Right hindlimb (tissue), 1 donor: ENCODE measurements at regions not wholly inside any gene's neighbourhood (a gene's known extent, or its start where the extent isn't known, plus 50 kb on each side); places are given as distances from the start of the nearest gene placed in this dataset.
"Not testable (repeated sequence)": the region's sequence is repeated elsewhere in the genome, so short reads cannot be mapped to it uniquely, and the experiment has no call there.

Source experiments
- DNase-seq: peaks from one replicate; pipeline ENCODE4 v3.0.0-alpha.2; 2018

- DNase-seq = no peak
These were observed 553.1 kb upstream of the PPP2R3A start for GRCh38 chr3:135412475-135412874.

DNA sequence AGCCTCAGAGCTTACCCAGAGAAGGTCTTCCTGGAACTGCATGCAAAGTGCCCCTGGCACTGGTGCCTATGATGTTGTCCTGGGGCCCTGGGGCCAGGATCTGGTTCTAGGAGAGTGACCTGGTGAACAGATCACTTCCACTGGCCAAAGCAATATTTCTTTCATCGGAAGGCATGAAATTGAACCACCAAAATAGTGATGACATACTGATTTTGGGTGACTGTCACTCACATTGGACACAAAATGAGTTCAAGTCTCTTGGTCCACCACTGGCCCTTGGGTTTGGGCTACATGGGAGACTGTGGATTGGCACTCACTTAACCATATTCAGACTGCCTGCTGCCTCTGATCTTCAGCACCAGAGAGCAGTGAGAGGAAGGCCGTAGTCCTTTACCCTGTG lies 549.3 kb upstream of the PPP2R3A start:
- DNase-seq = no peak

DNA sequence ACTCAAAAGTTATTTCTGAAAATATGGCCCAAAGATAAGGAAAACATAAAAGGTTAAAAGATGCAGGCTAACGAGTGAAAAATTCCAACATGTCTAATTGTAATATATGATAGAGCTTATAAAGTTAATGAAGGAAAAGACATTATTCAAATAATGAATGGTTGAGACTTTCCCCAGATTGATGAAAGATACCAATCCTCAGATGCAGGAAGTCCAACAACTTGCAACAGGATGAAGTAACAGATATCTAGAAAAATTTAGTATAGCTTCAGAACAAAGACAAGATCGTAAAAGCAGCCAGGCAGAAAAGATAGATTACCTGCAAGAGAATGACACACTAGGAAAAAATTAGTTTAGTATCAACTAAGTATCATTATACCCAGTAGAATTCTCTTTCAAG lies 546.4 kb upstream of the PPP2R3A start:
- no peak for DNase-seq

DNA sequence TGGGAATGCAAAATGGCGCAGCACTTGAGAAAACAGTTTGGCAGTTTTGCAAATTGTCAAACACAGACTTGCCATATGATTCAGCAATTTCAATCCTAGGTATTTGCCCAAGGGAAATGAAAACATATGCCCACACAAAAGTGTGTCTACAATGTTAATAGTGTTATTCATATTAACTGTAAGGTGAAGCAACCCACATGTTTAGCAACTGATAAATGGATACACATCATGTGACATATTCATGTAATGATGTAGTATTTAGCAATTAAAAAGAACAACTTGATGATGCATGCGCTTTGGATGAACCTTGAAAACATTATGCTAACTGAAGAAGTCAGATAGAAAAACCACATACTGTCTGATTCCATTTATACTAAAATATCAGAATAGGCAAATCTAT lies 539.0 kb upstream of the PPP2R3A start:
- DNase-seq = no peak

DNA sequence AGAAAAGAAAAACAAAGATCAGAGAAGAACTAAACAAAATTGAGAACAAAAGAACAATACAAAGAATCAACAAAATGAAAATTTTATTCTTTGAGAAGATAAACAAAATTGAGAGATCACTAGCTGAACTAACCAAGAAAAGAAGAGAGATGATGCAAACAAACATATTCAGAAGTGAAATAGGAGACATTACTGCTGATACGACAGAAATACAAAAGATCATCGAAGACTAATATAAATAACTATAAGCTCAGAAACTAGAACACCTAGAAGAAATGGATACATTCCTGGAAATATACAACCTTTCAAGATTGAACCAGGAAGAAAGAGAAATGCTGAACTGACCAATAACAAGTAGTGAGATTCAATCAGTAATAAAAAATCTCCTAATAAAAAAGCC lies 533.1 kb upstream of the PPP2R3A start:
- no peak for DNase-seq

- DNase-seq = not testable (repeated sequence)
These were observed 526.5 kb upstream of the PPP2R3A start for GRCh38 chr3:135438889-135439597.

DNA sequence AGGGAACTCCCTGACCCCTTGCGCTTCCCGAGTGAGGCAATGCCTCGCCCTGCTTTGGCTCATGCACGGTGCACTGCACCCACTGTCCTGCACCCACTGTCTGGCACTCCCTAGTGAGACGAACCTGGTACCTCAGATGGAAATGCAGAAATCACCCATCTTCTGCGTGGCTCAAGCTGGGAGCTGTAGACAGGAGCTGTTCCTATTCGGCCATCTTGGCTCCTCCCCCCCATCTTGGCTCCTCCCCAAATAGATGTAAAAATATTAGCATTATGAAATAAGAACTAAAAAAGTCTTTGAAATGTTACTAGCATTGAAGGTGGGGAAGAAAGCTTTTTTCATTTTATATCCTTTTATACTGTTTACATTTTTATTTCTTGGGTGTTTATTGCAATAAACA lies 525.9 kb upstream of the PPP2R3A start:
- not testable (repeated sequence) for DNase-seq

DNA sequence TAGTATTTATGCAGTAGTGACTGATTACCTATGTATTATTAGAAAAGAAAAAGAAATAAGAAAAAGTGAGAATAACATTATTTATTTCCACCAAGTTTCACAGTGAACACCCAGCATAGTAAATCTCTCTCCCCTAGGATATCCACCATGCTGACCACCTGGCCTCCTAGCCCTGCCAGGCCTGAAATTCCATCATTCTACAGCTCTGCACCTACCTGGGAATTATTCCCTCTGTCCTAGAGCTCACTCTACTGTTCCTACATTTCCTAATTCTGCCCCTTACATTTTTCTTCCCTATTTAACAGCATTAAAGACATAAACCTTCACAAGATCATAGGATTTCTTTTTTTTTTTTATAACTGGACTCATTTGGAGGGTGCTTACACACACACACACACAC lies 525.3 kb upstream of the PPP2R3A start:
- no peak for DNase-seq

- DNase-seq = no peak
These were observed 524.8 kb upstream of the PPP2R3A start for GRCh38 chr3:135440746-135441145.

- DNase-seq = no peak
These were observed 521.5 kb upstream of the PPP2R3A start for GRCh38 chr3:135444058-135444457.

DNA sequence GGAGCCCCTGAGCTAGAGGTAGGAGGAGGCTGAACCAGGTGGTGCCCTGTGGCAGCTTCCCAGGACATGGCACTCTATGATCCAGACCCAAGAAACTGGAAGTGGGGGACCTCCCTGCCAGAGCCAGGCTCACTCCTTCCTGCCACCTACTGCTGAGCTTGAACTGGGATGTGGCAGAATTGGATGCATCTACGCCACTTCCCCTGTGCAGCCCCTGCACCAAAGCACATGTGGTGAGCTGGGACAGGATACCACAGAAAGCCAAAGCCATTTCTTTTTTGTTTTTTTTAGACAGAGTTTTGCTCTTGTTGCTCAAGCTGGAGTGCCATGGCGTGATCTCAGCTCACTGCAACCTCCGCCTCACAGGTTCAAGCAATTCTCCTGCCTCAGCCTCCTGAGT lies 518.0 kb upstream of the PPP2R3A start:
- no peak for DNase-seq

DNA sequence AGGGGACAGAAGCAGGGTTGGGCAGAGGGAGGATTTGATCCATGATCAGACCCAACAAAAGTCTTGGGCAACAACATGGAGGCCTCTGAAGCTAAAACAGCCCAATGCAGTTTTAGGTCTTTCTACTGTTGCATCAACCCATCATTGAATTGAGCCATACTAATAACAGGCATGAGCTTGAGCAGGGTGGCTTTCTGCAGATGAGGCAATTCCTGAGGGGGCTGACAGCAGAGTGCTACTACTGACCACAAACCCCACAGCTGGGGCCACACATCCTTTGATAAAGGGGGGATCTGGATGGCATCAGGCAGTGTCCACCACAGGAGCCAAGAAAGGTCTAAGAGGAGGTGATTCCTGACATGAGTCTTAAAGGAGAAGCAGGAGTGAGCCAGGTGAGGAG lies 517.0 kb upstream of the PPP2R3A start:
- DNase-seq = no peak

- no peak for DNase-seq
These were observed 516.5 kb upstream of the PPP2R3A start for GRCh38 chr3:135449046-135449445.

GRCh38 chr3:135451037-135451785 lies 514.3 kb upstream of the PPP2R3A start:
- DNase-seq = no peak

DNA sequence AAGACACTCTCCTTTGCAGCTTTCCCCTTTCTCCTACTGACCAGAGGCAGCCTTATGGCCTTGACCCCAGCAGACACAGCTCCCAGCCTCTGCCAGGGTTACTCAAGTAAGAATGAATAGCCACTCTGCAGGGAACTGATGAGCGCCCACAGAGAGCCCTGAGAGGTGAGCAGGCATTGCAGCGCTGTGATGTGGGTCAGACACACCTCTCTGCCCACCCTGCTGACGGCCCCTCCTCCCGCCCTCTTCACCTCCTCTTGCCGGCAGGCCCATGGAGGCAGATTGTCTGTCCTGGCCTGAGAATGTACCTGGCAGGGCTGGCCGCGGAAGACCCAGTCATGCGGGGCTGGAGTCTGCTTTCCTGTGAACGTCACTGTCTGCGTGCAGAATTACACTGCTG lies 512.6 kb upstream of the PPP2R3A start:
- DNase-seq = no peak

GRCh38 chr3:135453326-135453725 lies 512.2 kb upstream of the PPP2R3A start:
- DNase-seq = no peak

GRCh38 chr3:135454890-135455289 lies 510.6 kb upstream of the PPP2R3A start:
- DNase-seq = no peak

- peak; percentile 24 for DNase-seq
These were observed 509.3 kb upstream of the PPP2R3A start for GRCh38 chr3:135456108-135456790.

DNA sequence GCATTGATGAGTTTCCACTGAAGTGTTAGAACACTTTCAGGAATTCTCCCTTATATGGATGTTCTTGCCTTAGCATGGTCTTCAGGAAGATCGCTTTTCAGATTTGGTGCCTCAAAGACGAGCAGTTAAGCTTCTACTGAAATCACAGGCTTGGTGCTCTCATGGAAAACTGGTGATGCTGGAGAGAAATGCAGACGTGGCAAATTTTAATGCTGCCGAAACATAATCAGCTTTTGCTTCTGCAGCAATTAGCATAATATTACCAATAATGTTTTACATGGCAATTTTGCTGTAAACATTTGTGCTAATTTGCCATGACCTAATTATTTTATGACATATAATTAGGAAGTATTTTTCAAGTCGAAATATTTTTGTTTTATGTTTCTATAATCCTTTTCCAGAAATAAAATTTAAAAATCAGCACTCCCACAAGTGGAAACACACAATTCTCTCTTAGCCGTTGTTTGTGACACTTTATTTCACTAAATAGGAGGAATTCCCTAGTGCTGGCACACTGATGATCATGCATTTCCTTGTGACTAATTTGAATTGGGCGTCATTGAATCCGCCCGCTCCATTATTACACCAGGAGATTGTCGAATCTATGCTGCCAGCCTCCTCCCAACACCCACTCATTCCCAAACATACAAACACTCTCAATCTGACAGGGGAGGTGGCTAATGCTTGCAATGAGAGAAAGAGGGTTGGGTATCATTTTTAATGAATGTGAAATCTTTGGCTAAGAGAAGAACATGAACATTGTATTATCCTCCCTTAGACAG lies 506.8 kb upstream of the PPP2R3A start:
- DNase-seq = no peak

DNA sequence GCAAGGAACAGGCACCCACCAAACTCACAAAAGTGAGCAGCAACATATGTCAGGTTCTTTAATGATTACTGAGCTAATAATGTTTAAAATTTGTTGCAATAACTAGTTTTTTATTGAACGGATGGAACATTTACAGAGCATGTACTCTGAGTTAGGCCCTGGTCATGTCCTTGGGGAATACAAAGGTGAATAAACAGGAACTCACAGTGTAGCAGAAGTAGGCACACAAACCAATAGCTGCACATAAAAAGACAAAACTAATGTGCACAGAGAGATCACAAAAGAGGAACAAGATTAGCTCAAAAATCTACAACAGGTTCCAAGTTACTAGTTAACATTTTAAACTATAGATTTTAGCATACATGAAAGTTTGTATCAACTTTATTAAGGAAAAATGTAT lies 505.3 kb upstream of the PPP2R3A start:
- no peak for DNase-seq

DNA sequence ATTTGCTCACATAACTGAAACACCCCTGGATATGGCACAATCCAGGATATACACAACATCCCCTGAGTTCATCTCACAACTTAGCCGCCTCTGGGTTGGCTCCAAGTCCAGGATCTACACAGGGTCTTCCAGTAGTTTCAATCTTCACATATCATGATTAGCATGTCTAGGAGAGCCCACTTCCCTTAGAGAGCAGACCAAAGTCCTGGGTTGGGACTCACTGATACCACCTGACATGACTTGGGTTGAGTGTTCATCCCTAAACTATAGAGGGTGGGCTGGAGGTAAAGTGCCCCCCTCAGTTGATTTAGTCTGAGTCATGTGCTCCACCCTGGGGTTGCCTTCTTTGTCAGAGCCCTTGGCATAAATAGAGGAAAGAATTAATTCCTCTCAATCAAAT lies 493.6 kb upstream of the PPP2R3A start:
- DNase-seq = no peak

DNA sequence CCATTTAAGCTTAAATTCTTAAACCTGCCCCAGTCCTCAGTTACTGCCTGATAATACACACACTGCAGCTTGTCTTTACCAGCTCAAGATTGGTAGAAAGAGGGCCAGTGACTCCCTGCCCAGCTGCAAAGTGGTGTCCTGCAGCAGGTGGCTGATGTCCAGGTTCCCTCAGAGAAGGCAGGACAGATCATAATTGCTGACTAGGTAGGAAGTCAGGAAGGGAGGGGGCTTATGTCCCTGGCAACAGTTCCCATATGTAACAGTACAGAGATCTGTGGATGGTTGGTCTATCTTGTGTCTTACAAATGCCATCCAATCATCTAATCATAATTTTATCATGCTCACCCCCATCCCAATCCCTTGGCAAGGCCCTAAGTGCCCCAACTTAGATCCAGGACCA lies 492.1 kb upstream of the PPP2R3A start:
- no peak for DNase-seq

DNA sequence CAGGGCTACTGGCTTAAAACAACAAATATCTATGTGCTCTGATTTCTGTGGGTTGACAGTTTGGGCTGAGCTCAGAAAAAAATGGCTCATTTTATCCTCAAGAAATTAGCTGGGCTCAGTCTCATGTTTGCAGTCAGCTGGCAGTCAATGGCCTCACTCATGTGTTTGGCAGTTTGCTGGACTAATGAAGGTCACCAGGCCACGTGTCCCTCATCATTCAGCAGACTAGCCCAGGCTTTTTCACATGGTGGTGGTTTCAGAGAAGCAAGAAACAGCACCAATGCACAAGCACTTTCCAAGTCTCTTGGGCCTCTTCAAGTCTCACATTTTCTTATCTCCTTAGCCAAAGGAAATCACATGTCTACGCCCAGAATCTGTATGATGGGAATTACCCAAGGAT lies 478.3 kb upstream of the PPP2R3A start:
- DNase-seq = no peak
